ENCODE measurements at regions not wholly inside any gene's neighbourhood (a gene's known extent, or its start where the extent isn't known, plus 50 kb on each side); places are given as distances from the start of the nearest gene placed in this dataset.

DNA sequence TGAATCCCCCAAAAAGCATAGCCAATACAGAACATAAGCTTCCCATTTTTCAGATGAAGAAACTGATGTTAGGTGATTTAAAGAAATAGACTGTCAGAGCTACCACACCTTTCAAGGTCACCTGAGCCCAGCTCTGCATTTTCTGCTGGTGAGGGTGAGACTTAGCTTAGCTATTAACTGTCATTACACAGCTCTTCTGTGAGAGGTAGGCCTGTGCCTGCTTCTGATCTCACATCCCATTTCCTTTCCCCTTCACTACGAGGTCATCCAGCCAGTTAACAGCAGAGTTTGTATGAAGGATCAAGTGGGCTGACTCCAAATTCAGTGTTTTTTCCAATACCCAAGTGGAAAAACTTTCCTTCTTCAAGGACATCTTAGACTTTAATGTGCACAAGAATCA lies 528.6 kb upstream of the CLINT1 start:
- DNase-seq (ENCODE audit: low read depth), result no peak
- TF ChIP-seq, protein P1, sequence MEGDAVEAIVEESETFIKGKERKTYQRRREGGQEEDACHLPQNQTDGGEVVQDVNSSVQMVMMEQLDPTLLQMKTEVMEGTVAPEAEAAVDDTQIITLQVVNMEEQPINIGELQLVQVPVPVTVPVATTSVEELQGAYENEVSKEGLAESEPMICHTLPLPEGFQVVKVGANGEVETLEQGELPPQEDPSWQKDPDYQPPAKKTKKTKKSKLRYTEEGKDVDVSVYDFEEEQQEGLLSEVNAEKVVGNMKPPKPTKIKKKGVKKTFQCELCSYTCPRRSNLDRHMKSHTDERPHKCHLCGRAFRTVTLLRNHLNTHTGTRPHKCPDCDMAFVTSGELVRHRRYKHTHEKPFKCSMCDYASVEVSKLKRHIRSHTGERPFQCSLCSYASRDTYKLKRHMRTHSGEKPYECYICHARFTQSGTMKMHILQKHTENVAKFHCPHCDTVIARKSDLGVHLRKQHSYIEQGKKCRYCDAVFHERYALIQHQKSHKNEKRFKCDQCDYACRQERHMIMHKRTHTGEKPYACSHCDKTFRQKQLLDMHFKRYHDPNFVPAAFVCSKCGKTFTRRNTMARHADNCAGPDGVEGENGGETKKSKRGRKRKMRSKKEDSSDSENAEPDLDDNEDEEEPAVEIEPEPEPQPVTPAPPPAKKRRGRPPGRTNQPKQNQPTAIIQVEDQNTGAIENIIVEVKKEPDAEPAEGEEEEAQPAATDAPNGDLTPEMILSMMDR (IDR thresholded peaks at IDR 0.05; ENCODE audit: insufficient read depth, low read depth, low read length), result no peak
- no peak overlapping the region for H3K4me3 ChIP-seq (ENCODE audit: low read depth, low read length)

DNA sequence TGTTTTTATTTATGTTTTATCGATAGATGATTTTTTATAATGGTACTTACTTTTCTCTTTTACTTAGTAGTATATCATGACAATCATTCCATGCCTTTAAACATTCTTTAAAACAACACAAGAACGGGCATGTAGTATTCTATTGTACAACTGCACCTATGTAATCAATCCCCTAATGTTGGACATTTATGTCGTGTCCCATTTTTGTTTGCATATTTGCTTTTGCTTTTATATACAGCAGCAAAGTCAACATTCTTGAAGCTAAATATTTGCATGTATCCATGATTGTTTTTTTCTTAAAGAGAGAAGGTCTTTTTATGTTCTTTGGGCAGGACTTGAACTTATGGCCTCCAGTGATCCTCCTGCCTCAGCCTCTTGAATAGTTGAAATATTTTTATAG lies 527.0 kb upstream of the CLINT1 start:
- no peak for DNase-seq (ENCODE audit: low read depth)
- H3K4me3 ChIP-seq (ENCODE audit: low read depth, low read length), result no peak overlapping the region
- TF ChIP-seq, protein P1 (IDR thresholded peaks at IDR 0.05; ENCODE audit: insufficient read depth, low read depth, low read length), result no peak

DNA sequence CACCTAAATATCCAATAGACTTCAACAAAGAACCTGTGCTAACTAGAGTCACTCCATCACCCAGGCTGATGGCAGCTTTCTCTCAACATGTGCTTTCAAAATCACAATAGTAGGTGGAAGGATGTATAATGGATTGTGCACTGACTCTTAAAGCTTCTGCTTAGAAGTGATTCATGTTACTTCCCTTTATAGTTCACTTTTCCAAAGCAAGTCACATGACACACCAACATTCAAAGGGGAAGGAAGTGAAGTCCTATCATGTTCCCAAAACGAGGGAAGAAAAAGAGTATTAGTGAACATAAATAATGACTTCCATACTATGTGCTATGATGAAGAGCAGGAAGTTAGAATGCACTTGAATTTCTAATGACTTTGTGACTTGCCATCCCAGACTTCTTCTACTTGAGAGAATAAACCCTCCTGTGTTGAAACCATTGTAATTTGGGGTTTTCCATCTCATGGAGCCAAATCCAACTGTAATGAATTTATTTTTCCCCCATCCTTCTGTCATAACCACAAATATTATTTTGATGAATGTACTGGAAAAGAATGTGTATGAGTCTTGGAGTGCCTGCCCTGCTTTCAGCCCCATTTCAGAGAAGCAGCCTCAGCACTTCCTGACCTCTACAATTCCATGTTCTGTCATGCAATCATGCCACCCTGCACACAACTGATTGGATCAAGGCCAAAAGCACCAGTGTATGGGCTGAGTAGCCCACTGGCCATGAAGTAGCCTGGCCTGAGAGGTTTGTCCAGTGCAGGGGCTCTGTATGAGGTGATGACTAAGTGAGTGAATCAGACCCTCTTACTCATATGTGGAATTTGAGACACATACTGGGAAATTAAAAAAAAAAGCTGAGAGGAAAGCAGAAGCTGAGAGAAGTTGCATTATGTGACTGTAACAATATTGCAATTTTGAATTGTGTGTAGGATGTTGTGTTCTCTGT lies 525.9 kb upstream of the CLINT1 start:
- TF ChIP-seq, protein P1 (IDR thresholded peaks at IDR 0.05; ENCODE audit: insufficient read depth, low read depth, low read length), result no peak
- no peak overlapping the region for H3K4me3 ChIP-seq (ENCODE audit: low read depth, low read length)
- DNase-seq (ENCODE audit: low read depth), result peak; percentile 67

DNA sequence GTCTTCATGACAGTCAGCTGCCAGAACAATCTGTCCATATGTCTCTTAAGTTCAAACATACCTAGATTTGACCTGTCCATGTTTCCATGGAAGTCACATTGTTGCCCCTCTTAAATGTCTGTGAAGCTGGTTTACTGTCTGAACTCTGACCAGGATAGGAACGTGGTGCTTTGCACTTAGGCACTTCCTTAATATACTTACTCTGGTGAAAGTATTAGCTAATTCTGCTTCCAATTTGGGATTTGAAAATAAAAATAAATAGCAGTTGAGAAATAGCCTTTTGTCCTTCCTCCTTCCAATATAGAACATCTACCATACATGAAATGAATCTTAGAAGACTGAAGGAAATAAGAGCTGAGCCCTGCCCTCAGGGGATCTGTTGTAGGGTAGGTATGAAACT lies 524.5 kb upstream of the CLINT1 start:
- TF ChIP-seq, protein P1 (IDR thresholded peaks at IDR 0.05; ENCODE audit: insufficient read depth, low read depth, low read length), result no peak
- H3K4me3 ChIP-seq (ENCODE audit: low read depth, low read length), result no peak overlapping the region
- no peak for DNase-seq (ENCODE audit: low read depth)

DNA sequence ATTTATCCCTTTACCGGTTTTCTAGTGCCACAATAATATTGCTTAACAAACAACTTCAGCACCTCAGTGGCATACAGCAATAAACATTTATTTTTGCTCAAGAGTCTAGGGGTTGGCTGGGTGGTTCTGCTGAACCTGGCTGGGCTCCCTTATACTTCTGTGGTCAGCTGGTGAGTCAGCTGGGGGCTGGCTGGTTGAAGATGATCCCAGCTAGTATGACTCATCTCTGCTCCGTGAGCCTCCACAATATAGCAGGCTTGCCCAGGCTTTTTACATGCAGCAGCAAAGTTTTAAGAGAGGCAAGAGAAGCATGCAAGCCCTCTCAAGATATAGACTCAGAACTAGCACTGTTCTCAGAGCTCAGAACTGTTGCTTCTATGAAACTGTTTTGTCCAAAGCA lies 523.5 kb upstream of the CLINT1 start:
- TF ChIP-seq, protein P1 (IDR thresholded peaks at IDR 0.05; ENCODE audit: insufficient read depth, low read depth, low read length), result no peak
- H3K4me3 ChIP-seq (ENCODE audit: low read depth, low read length), result no peak overlapping the region

DNA sequence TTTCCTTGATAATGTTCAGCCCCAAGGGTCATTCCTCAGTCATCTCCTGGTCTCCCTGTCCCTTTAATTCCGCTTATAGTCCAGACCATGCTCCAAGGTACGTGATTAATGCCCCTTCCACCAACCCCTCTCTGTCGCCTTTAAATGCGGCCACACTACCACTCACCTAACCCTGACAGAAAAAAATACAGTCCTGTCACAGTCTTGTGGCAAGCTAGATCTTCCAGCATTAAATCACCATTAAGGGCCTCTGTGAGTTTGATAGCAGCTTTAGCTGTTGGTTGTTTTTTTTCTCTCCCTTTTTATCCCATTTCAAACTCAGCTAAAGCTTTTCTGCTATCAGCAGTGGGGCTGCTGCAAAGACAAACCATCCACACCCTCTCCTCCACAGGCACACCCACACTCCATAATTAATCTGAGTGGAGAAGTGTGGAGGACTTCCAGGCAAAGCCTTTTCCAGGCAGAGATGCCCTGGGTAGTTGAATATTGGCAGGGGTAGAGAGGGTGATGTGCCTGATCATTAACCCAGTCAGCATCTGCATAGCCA lies 522.7 kb upstream of the CLINT1 start:
- H3K4me3 ChIP-seq (ENCODE audit: low read depth, low read length), result no peak overlapping the region
- DNase-seq (ENCODE audit: low read depth), result no peak
- TF ChIP-seq, protein P1 (IDR thresholded peaks at IDR 0.05; ENCODE audit: insufficient read depth, low read depth, low read length), result no peak

More for the DNA sequence above, 523.5 kb upstream of the CLINT1 start:
- DNase-seq (ENCODE audit: low read depth), result peak; percentile 95
